T1000 (cell line): ENCODE measurements at regions not wholly inside any gene's neighbourhood (a gene's known extent, or its start where the extent isn't known, plus 50 kb on each side); places are given as distances from the start of the nearest gene placed in this dataset.

Experiments
- DNase-seq: peaks from one replicate; lab custom pipeline; 2025; ENCODE audit warnings: mixed read lengths; lab: John Stamatoyannopoulos, UW

DNA sequence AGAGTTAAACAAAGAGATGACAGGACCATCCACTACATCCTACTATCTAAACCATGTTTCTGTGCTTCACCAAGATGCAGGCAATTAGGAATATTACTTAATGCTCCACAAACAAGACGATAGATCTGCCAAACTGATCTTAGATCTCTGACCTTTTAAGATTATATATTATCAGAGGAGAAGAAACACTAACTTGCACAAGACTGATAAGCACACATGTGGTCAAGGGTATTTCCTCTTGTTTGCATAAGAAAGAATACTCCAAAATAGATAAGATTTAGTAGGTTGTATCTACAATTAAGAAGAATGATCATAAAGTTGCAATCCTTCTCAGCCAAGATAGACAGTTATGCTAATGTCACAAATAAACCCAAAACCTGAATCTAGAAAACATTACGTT is 601.0 kb upstream of the ACO1 start:
- no peak for DNase-seq

DNA sequence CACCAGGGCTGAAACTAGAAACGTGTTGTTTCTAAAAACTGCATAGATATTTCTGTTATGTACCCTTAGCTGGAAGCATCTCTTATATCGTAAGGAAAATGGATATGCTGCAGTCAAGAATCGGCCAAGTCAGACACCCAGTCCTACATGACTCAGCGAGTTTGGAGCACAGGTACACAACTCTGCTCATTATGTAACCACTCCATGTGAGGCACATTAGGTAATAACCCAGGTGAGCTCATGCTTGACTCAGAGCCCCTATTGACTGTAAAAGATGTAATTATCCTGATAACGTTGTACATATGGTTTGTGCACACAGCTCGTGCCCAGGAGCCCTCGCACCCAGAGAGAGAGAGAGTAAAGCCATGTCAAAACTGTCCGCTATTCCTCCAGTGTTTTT is 593.7 kb upstream of the ACO1 start:
- DNase-seq: no peak

DNA sequence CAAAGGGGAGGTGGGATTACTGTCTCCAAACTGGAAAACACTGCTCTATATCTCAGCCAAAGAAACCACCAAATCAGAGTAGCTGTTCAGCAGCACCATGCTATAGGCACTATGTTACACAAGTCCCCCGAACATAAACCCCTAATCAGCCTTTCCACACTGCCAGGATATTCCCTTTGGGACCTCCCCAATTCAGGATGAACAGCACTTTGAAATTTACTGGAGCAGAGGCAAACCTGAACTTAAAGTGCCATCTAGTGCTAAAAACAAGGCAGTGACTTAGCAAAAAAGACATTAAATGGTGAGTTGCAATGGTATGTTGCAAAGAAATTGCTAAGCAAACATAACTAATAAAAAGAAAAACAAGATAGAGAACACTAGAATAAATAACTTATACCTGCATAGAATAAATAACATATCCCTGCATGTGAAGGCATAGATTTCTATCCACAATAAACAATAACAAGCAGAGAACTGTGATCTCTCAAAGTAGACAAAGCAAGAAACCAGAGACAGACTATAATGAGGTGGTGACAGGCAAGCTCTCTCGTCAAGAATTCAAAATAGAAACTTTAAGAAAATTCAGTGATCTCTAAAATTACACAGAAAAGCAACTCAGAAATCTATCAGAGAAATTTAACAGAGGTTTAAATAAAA is 584.4 kb upstream of the ACO1 start:
- no peak for DNase-seq

DNA sequence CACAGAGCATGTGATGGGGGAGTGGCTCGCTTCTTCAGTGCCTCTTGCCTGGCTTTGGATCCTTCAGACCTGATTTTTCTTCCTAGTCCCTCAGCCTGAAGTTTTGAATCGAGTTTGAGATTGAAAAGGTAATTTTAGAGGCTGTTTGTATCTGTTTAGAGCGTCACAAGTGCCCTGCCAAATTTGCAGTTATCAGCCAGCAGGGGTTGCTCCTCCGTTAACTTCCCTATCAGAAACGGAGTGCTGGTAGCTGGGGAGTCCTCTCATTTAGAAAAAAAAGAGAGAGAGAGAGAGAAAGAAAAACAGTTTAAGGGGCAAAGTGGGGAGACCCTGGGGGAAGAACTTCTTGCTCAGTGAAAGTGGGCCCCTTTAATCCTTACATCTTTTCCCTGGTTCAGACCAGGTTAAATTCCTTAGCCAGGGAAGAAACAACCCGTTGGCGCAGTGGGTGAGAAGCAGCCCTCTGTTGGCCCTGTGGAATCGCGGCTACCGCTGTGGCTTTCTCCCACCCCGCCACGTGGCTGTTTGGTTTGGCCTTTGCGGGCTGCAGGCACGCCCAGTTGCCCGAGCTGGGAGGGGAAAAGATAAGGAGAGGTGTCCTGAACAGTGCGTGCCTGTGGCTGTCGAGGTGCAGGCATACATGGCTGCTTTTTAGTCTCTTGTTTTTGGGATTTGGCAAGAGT is 576.7 kb upstream of the ACO1 start:
- no peak for DNase-seq

DNA sequence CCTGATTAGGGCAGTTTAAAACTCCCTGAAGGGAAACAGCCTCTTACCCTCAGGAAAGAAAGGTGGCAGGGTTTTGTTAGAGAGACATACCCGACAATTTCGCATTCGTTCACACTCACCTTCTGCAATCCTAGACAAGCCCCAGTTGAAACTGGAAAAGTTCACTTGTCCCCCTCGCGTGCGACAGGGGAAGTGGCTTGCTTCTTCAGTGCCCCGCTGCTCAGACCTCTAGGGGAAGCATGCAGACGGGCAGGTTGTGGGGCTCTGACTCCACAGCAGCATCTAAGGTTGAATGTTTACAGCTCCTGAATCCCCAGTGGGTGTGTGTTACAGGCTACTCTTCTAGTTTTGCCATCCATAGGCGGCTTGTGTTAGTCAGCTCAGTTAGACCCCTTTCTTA is 575.7 kb upstream of the ACO1 start:
- no peak for DNase-seq

DNA sequence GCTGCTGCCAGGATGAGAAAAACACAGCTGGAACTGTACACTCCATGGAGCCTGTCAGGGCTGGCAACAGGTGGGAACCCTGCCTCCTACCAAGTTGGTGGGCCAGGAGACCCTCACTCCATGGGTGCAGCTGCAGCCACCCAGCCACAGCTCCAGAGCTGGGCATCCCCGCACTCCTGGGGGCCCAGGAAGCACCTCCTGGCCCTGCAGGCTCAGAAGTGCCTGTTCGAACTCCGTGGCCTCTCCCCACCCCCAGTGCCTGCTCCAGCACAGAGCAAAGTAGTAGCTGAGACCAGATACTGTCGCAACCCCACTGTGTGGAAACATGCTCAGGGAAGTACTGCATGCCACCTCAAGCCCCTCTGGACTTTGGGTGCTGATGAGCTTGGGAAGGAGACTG is 564.0 kb upstream of the ACO1 start:
- DNase-seq: no peak

DNA sequence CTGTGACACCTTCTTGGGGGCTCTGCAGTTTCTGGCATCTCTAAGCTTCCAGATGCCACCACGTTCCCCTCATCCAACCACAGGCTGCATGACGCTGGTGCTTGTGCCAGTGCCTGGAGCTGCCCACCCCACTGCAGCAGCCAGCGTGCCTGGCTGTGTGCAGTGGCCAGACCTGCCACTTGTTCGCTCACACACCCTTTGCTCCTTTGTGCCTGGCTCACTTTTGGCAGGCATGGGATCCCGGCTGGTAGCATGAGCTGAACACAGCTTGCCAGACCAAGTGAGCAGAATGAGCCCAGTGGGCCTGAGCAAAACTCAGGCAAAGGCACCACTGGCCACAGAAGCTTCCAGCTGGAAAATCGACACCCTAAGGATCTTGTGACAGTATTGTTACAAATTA is 562.9 kb upstream of the ACO1 start:
- no peak for DNase-seq

DNA sequence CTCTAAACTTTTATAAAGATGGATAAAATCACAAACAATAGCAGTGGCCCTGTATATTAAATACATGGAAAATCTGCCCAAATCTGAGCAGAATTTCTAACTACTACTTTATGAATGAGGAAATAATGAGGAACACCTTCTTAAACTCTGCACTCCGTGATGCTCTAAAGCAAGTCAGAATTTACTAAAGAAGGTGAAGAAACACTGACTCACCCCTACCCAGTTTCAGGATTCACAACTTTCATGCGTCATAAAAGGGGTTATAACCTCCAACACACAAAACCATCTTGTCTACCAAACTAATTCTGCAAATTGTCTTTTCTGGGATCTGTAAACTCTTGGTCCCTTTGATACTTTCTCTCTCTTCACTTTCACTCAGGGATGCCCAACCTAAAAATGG is 561.1 kb upstream of the ACO1 start:
- no peak for DNase-seq

DNA sequence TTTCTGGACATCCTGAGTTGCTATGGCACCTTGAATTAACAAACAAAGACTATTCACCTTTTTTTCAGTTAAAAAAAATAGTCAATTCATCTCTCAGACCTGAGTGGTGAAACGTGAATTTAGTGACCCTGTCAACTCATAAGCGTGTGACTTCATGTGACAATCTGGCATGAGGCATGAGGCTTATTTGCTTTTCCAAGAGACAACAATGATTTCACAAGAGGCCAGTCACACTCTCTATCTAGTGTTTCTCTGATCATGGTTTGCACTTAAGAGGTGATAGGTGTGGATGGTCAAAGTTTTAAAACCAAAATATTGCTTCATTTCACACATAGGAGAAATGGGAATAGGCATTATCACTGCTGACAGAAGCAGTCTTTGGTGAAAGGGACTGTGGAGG is 559.6 kb upstream of the ACO1 start:
- no peak for DNase-seq

DNA sequence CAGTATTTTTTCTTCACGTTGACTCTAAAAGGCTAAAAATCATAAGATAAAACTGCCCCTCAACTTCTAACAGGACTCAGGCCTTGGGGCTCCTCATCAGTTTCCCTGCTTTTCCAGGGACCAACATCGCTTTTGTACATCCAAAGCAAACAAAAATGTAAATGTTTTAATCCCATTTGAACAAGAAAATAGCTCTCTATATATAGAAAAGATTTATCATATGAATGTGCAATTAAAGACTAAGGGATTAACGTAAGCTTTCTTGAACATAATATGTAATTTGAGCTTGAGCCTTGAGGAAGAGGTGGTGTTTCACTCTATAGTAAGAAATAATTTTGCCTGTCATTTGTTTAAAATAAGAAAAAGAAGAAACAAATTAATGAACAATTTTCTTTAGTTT is 547.2 kb upstream of the ACO1 start:
- no peak for DNase-seq

DNA sequence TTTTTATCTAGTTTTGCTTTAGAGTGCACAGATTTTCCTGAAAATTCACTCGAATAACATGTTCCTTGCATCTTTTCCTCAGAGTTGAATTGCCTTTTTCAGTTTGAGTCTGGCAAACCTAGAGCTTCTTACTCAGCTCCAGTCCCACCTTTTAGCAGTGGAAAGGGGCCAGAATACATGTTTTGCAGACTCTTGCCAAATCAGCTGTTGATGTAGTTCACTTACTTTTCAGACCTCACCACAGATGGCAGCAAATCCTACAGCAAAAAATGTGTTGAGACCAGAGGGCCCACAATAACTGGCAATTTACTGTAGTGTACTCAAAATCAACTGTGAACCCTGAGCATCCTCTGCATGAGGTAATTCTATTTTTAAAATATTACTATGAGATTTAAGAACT is 545.2 kb upstream of the ACO1 start:
- DNase-seq: no peak

DNA sequence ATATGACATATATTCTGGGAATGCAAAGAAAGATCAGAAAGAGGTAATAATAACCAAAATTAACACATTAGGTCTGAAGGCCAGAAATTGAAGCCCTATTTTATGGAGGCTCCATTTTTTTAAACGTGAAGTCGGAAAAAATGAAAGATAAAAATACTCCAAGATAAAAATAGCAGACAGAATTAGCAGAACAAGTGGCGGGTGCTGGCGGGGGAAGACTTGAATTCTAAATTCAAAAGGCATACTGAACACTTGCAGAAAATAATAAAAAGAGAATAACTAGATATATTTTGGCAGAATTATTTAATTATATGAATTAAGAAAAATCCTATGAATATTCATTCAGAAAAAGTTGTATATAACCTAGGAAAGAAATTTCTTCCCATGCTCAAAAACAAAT is 543.7 kb upstream of the ACO1 start:
- DNase-seq: no peak

DNA sequence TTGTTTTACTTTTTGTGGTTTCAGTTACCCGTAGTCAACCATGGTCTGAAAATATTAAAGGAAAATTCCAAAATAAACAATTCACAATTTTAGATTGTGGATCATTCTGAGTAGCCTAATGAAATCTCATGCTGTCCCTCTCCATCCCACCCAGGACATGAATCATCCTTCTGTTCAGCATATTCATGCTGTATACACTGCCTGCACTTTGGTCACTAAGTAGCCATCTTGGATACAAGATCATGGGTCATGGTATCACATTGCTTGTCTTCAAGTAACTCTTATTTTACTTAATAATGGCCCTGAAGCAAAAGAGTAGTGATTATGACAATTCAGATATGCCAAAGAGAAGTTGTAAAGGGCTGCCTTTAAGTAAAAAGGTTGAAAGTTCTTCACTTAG is 536.5 kb upstream of the ACO1 start:
- DNase-seq: no peak

DNA sequence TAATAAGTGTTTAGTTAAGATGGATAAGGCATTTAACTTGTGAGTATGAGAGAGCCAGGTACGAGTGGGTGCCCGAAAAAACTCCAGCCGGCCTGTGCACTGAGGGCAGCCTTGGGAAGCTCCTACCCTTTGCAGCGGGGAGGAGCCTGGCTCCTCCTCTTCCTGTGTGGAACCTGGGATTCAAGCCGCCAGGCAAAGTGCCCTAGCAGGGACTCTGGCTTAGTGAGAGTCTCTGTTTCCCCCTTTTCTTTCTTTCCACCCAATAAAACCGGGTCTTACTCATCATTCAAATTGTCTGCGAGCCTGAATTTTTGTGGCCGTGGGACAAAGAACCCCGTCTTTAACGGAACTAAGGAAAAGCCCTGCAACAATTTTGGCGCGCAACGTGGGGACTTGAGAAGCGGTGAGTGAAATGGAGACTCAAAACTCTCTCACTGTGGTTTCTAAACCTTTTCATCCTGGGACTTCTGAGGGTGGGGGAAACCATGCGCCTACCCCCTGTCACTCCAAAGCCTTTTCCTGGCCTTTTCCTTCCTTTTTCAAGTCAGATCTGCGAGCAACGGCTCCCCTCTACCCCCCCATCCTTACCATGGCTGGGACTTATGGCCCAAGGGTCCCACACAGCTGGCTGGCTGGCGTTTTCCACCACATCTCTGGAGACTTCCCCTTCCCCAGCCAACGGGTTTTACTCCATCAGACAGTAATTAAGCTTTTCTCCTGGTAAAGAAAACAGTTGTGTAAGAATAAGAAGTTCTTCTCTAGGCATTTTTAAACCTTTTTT is 535.7 kb upstream of the ACO1 start:
- no peak for DNase-seq

DNA sequence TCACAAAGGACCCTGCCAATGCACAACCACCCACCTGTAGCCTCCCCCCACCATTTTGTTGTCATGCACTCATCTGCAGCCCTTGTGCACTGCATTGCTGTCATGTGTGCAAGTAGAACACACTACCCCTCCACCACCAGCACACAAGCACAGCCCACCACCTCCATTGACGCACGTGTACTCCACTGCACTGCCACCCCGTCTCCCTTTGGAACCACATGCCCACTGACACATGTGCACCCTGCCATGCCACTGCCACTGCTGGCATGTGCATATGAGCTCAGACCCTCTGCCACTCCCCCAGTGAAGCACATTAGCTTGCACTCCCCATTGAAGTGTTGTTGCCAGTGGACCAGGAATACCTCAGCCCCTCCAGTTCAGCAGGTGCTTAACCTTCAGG is 530.3 kb upstream of the ACO1 start:
- DNase-seq: no peak

DNA sequence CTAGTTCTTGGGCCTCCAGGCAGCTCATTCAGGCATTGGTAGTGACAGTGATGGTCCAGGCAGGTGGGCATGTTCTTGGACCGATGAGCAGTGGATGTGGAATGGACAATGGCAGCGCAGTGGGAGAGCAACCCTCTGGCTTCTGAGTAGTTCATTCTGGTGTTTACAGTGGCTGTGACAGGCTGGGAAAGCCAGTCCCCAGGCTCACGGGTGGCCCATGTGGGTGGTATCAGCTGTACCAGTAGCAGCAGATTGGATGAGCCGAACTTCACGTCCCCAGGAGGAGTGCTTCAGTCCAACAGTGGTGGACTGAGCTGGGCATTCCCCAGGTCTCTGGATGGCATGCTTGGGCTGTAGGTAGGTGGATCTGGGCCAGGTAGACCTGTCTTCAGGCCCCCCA is 515.6 kb upstream of the ACO1 start:
- DNase-seq: no peak

DNA sequence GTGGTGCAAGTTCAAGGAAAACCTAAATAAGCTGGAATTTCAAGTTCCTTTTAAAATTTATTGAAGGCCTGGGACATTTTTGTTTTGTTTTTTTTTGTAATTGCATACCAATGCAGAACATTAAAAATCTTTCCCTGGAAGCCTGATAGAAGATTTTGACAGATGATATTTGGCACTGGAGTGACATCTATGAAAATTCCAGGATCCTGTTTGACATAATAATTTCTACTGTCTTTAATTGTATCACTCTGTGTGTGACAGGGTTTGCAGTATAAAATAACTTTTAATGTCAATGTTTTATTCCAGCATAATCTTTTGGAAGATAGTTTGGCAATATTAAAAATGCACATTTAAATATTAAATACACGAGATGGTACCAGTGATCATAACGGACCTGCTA is 514.2 kb upstream of the ACO1 start:
- DNase-seq: no peak

DNA sequence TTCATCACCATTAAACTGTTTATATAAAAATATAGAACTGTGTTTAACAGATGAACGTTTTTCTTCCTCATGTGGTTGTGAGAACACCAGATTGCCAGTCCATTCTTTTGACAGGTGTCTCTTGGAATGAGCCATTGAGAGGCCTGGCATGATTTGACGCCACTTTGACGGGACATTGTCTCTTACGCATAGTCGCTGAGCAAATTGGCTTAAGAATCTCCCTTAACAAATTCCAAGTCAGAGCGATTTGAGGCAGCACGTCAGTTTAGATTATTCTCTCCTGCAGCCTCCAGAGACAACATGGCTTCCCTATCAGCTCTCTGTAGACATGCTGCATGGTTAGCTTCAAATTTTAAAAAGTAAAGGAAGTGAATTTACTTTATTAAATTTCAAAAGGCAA is 510.7 kb upstream of the ACO1 start:
- no peak for DNase-seq

DNA sequence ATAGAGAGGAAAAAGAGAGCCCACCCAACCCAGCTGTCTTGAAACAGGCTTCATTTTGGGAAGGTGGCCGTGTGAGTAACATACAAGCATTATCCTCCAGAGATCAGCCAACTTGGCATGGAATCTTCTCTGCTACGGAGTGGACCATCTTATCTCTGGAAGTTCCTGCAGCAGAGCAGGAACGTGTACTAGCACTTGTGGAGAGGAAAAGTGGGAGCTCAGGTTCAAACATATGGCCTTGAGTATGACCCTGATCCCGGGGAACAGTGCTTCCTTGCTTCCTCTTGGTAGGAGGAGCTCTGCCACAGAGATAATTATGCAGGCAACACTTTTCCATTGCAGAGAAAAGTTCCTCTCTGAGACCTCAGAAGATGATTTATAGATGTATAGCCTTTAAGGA is 490.4 kb upstream of the ACO1 start:
- DNase-seq: no peak

DNA sequence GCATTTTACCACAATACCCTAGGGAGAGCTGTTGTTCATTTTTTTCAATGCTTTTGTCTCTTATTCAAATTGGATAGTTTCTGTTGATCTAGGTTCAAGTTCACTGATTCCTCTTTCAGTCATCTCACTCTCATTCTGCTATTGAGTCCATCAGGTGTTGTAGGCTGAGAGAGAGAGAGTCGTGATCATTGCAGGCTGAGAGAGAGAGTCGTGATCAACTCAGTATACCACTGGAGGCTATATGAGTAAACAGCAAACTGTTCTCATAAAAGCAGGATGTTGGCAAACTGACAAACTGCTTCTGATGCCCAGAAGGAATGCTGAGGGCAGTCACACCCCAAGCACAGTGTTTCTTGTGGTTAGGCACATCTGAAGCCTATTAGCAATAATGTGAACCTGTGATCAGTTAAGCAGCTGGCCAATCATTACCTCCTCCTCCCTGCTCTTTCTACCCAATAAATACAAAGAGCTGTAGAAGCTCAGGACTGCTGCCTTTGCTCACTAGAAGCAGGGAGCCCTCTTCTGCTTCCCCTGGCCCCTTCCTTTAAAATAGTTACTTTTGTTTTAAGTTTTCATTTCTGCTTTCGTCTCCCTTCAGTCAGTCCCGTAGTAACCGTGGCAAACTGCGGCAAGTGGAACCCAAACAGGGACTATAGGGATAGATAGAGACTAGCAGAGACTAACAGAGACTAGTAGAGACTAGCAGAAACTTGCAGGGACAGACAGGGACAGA is 476.1 kb upstream of the ACO1 start:
- DNase-seq: peak; percentile 74

DNA sequence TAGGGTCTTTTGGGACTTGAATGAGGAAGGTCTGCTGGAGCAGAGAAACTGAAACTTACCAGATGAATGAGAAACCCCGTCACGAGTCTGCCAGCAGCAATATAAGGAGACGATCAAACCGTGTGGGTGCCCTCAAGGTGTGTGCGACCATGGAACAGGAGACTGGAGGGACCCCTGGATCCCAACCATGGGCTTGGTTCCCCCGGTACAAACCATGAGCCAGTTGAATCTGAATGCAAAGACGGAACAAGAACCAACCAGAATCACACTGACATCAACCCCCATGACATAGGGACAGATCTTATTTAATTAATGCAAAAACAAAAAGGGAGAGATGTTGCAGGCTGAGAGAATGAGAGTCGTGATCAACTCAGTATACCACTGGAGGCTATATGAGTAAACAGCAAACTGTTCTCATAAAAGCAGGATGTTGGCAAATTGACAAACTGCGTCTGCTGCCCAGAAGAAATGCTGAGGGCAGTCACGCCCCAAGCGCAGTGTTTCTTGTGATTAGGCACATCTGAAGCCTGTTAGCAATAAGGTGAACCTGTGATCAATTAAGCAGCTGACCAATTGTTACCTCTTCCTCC is 475.5 kb upstream of the ACO1 start:
- DNase-seq: peak; percentile 15

DNA sequence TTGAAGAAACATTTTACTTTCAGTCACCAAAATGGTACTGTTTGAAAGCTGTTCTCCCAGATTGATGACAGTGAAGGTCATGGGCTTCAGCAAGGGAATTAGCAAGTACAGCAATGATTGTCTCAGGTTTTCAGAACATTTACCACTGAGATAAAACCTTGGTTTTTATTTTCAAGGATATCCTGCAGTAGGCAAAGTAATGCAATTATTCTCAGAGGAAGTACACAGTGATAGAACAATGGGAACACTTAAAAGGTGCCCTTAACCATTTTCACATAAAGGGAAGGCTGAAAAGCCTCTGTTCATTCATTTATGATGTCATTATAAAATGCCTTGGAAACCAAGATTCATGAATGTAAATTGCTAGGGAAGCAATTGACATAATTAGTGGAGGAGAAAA is 471.8 kb upstream of the ACO1 start:
- no peak for DNase-seq
